ENCODE measurements at regions not wholly inside any gene's neighbourhood (a gene's known extent, or its start where the extent isn't known, plus 50 kb on each side); places are given as distances from the start of the nearest gene placed in this dataset.

- Histone ChIP-seq H3K36me3 (ENCODE audit: low read depth) (no peaks in the 10 kb centered on the region), H3K9me3 (no peaks in the 10 kb centered on the region), H3K4me3 (no peak overlapping the region), H3K4me1 (ENCODE audit: low read depth) (no peaks in the 10 kb centered on the region)
- ATAC-seq (no peak), DNase-seq (no peak)
- intact Hi-C loops (cut with DNase I, micrococcal nuclease): no loop called here
- TF ChIP-seq CTCF (IDR thresholded peaks at IDR 0.05): no peak
Observed at GRCh38 chr6:167572841-167573271, 248.0 kb downstream of the TTLL2 start.

- no peak for DNase-seq
- Histone ChIP-seq H3K4me1 (ENCODE audit: low read depth) (no peaks in the 10 kb centered on the region), H3K4me3 (no peak overlapping the region), H3K36me3 (ENCODE audit: low read depth) (no peaks in the 10 kb centered on the region), H3K9me3 (no peaks in the 10 kb centered on the region)
- intact Hi-C loops (cut with DNase I, micrococcal nuclease): no loop called here
- no peak for TF ChIP-seq CTCF (IDR thresholded peaks at IDR 0.05)
- no peak for ATAC-seq
Observed at GRCh38 chr6:167573461-167574215, 248.8 kb downstream of the TTLL2 start.

GRCh38 chr6:167574431-167575151, 249.7 kb downstream of the TTLL2 start:
- Histone ChIP-seq H3K4me3 (no peak overlapping the region), H3K36me3 (ENCODE audit: low read depth) (no peaks in the 10 kb centered on the region), H3K4me1 (ENCODE audit: low read depth) (no peaks in the 10 kb centered on the region), H3K9me3 (no peaks in the 10 kb centered on the region)
- no peak for TF ChIP-seq CTCF (IDR thresholded peaks at IDR 0.05)
- intact Hi-C loops (cut with DNase I, micrococcal nuclease): no loop called here
- ATAC-seq (no peak), DNase-seq (no peak)

- ATAC-seq (no peak), DNase-seq (no peak)
- Histone ChIP-seq H3K4me3 (no peak overlapping the region), H3K4me1 (ENCODE audit: low read depth) (no peaks in the 10 kb centered on the region), H3K36me3 (ENCODE audit: low read depth) (no peaks in the 10 kb centered on the region), H3K9me3 (no peaks in the 10 kb centered on the region)
- no peak for TF ChIP-seq CTCF (IDR thresholded peaks at IDR 0.05)
- intact Hi-C loops (cut with DNase I, micrococcal nuclease): no loop called here
Observed at GRCh38 chr6:167575158-167575696, 250.3 kb downstream of the TTLL2 start.

GRCh38 chr6:167576050-167576741, 250.5 kb upstream of the AFDN start:
- no peaks in the 10 kb centered on the region for H3K36me3 ChIP-seq (ENCODE audit: low read depth)
- DNase-seq (no peak), ATAC-seq (no peak)
- no peak overlapping the region for H3K4me3 ChIP-seq
- TF ChIP-seq CTCF (IDR thresholded peaks at IDR 0.05): no peak
- no peaks in the 10 kb centered on the region for H3K9me3 ChIP-seq
- intact Hi-C loops (cut with DNase I, micrococcal nuclease): no loop called here
- no peaks in the 10 kb centered on the region for H3K4me1 ChIP-seq (ENCODE audit: low read depth)

Data from mucosa of descending colon (tissue), 3 donors.